WTC11 (cell line): ENCODE measurements at regions not wholly inside any gene's neighbourhood (a gene's known extent, or its start where the extent isn't known, plus 50 kb on each side); places are given as distances from the start of the nearest gene placed in this dataset.

Source experiments
- ATAC-seq: fragments of 200-7000 bp; cut with Tn5 transposase; 2 replicates; pipeline ENCODE4 v1.10.0; 2021; ENCODE audit warnings: mild to moderate bottlenecking, moderate library complexity
- CTCF ChIA-PET: fragments of 300-600 bp; sonication (Branson Sonifier 250); formaldehyde crosslinking; loops from one replicate; lab custom pipeline; 2021; ENCODE audit warnings: antibody characterized with exemption; lab: Charles Lee
- POLR2A ChIA-PET: fragments of 350-600 bp; sonication (Branson Sonifier 250); formaldehyde crosslinking; loops from one replicate; lab custom pipeline; 2021; ENCODE audit warnings: antibody characterized with exemption; lab: Charles Lee
- DNase-seq: peaks from one replicate; pipeline ENCODE4 v3.0.0; 2021; ENCODE audit warnings: low spot score
- H3K27ac Mint-ChIP-seq: 2 replicates; pipeline ENCODE4 v1.8.0; 2021; ENCODE audit warnings: mixed read lengths
- H3K27me3 Mint-ChIP-seq: 2 replicates; pipeline ENCODE4 v1.8.0; 2021; ENCODE audit warnings: low read depth, mild to moderate bottlenecking, moderate library complexity, mixed read lengths
- H3K36me3 Mint-ChIP-seq: 2 replicates; pipeline ENCODE4 v1.8.0; 2021; ENCODE audit warnings: mixed read lengths
- H3K4me1 Mint-ChIP-seq: 2 replicates; pipeline ENCODE4 v1.8.0; 2022; ENCODE audit warnings: mixed read lengths
- H3K4me3 Mint-ChIP-seq: 2 replicates; pipeline ENCODE4 v1.8.0; 2021; ENCODE audit warnings: mild to moderate bottlenecking, moderate library complexity, mixed read lengths
- H3K9me3 Mint-ChIP-seq: 2 replicates; pipeline ENCODE4 v1.8.0; 2021; ENCODE audit warnings: mixed read lengths
- ETV6 ChIP-seq: sonication (generic); formaldehyde crosslinking; IDR thresholded peaks from 2 replicates; pipeline ENCODE4 v1.8.1; 2022; ENCODE audit warnings: mild to moderate bottlenecking, missing genetic modification reagents
- FOXJ3 ChIP-seq: sonication (generic); formaldehyde crosslinking; IDR thresholded peaks from 2 replicates; pipeline ENCODE4 v1.9.0; 2021; ENCODE audit warnings: missing genetic modification reagents, mild to moderate bottlenecking, borderline replicate concordance
- GABPB1 ChIP-seq: sonication (generic); formaldehyde crosslinking; IDR thresholded peaks from 2 replicates; pipeline ENCODE4 v1.8.1; 2023; ENCODE audit warnings: mild to moderate bottlenecking, missing genetic modification reagents
- JUN ChIP-seq: sonication (generic); formaldehyde crosslinking; IDR thresholded peaks from 2 replicates; pipeline ENCODE4 v1.8.0; 2023; ENCODE audit warnings: mild to moderate bottlenecking, missing genetic modification reagents
- MLX ChIP-seq: sonication (generic); formaldehyde crosslinking; IDR thresholded peaks from 2 replicates; pipeline ENCODE4 v1.8.1; 2023; ENCODE audit warnings: mild to moderate bottlenecking, missing genetic modification reagents, moderate library complexity
- MXD4 ChIP-seq: fragments of 250-450 bp; sonication (Bioruptor Pico); IDR thresholded peaks from 2 replicates; pipeline ENCODE4 v1.8.0; 2021; ENCODE audit warnings: mild to moderate bottlenecking, moderate library complexity, borderline replicate concordance
- NFATC4 ChIP-seq: fragments of 250-450 bp; sonication (Bioruptor Pico); IDR thresholded peaks from 2 replicates; pipeline ENCODE4 v1.9.0; 2021; ENCODE audit warnings: mild to moderate bottlenecking
- NR3C1 ChIP-seq: sonication (generic); formaldehyde crosslinking; conservative IDR thresholded peaks from 2 replicates; pipeline ENCODE4 v1.8.1; 2023; ENCODE audit warnings: low read depth, mild to moderate bottlenecking, missing genetic modification reagents
- SMAD3 ChIP-seq: sonication (generic); formaldehyde crosslinking; IDR thresholded peaks from 2 replicates; pipeline ENCODE4 v1.8.0; 2022; ENCODE audit warnings: missing genetic modification reagents, mild to moderate bottlenecking, borderline replicate concordance
- SOX15 ChIP-seq: fragments of 250-450 bp; sonication (Bioruptor Pico); IDR thresholded peaks from 2 replicates; pipeline ENCODE4 v1.9.0; 2021; ENCODE audit warnings: mild to moderate bottlenecking
- TCF7 ChIP-seq: sonication (generic); formaldehyde crosslinking; IDR thresholded peaks from 2 replicates; pipeline ENCODE4 v1.8.0; 2022; ENCODE audit warnings: mild to moderate bottlenecking, low read depth, missing genetic modification reagents, moderate library complexity
- ZNF396 ChIP-seq: fragments of 250-450 bp; sonication (Bioruptor Pico); IDR thresholded peaks from 2 replicates; pipeline ENCODE4 v1.8.0; 2021; ENCODE audit warnings: mild to moderate bottlenecking, moderate library complexity, borderline replicate concordance
- ZNF416 ChIP-seq: fragments of 250-450 bp; sonication (Bioruptor Pico); IDR thresholded peaks from 2 replicates; pipeline ENCODE4 v1.9.0; 2021; ENCODE audit warnings: mild to moderate bottlenecking, inconsistent platforms
- ZNF425 ChIP-seq: fragments of 250-450 bp; sonication (Bioruptor Pico); conservative IDR thresholded peaks from 2 replicates; pipeline ENCODE4 v1.9.0; 2021; ENCODE audit warnings: mild to moderate bottlenecking
- TF ChIP-seq, protein P1 (sequence below): sonication (generic); formaldehyde crosslinking; conservative IDR thresholded peaks from 2 replicates; pipeline ENCODE4 v1.8.1; 2022; ENCODE audit warnings: mild to moderate bottlenecking, missing genetic modification reagents
- TF ChIP-seq, protein P2 (sequence below): sonication (generic); formaldehyde crosslinking; IDR thresholded peaks from 2 replicates; pipeline ENCODE4 v1.8.1; 2023; ENCODE audit warnings: mild to moderate bottlenecking, missing genetic modification reagents
- TF ChIP-seq, protein P3 (sequence below): sonication (generic); formaldehyde crosslinking; IDR thresholded peaks from 2 replicates; pipeline ENCODE4 v1.8.1; 2023; ENCODE audit warnings: mild to moderate bottlenecking, missing genetic modification reagents, borderline replicate concordance
- TF ChIP-seq, protein P4 (sequence below): sonication (generic); formaldehyde crosslinking; IDR thresholded peaks from 2 replicates; pipeline ENCODE4 v1.8.0; 2022; ENCODE audit warnings: mild to moderate bottlenecking, missing genetic modification reagents
- TF ChIP-seq, protein P5 (sequence below): sonication (generic); formaldehyde crosslinking; IDR thresholded peaks from 2 replicates; pipeline ENCODE4 v1.8.1; 2022; ENCODE audit warnings: mild to moderate bottlenecking, missing genetic modification reagents, moderate library complexity, borderline replicate concordance
- TF ChIP-seq, protein P6 (sequence below): fragments of 250-450 bp; sonication (Bioruptor Pico); IDR thresholded peaks from 2 replicates; pipeline ENCODE4 v1.9.0; 2021; ENCODE audit warnings: mild to moderate bottlenecking, borderline replicate concordance

- no peak for TF ChIP-seq NR3C1 (CRISPR knock-in tag)
- no peak for TF ChIP-seq ETV6
- no peak for TF ChIP-seq JUN (CRISPR knock-in tag)
- TF ChIP-seq, all 79 proteins: peak for 0
Measured at GRCh38 chr12:87157791-87158190, 871.4 kb downstream of the C12orf50 start (continued).

GRCh38 chr12:87155621-87156020 is 873.6 kb downstream of the C12orf50 start:
- ChIA-PET POLR2A (no interaction called here), CTCF (no interaction called here)
- no peak overlapping the region for H3K4me3 Mint-ChIP-seq
- H3K9me3 Mint-ChIP-seq: peaks cover 9% of the 10 kb centered on the region
- H3K27me3 Mint-ChIP-seq: peaks cover 4% of the 10 kb centered on the region
- DNase-seq (no peak), ATAC-seq (no peak)
- H3K36me3 Mint-ChIP-seq: peaks cover 7% of the 10 kb centered on the region; the same call in 1 of the 2 replicates
- peaks cover 15% of the 10 kb centered on the region for H3K4me1 Mint-ChIP-seq
- H3K27ac Mint-ChIP-seq: no peak overlapping the region
- TF ChIP-seq, protein P1, sequence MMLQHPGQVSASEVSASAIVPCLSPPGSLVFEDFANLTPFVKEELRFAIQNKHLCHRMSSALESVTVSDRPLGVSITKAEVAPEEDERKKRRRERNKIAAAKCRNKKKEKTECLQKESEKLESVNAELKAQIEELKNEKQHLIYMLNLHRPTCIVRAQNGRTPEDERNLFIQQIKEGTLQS: no peak
- no peak for TF ChIP-seq MLX (CRISPR knock-in tag)
- no peak for TF ChIP-seq TCF7
- TF ChIP-seq, protein P2, sequence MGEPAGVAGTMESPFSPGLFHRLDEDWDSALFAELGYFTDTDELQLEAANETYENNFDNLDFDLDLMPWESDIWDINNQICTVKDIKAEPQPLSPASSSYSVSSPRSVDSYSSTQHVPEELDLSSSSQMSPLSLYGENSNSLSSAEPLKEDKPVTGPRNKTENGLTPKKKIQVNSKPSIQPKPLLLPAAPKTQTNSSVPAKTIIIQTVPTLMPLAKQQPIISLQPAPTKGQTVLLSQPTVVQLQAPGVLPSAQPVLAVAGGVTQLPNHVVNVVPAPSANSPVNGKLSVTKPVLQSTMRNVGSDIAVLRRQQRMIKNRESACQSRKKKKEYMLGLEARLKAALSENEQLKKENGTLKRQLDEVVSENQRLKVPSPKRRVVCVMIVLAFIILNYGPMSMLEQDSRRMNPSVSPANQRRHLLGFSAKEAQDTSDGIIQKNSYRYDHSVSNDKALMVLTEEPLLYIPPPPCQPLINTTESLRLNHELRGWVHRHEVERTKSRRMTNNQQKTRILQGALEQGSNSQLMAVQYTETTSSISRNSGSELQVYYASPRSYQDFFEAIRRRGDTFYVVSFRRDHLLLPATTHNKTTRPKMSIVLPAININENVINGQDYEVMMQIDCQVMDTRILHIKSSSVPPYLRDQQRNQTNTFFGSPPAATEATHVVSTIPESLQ (CRISPR knock-in tag): no peak
- TF ChIP-seq, protein P3, sequence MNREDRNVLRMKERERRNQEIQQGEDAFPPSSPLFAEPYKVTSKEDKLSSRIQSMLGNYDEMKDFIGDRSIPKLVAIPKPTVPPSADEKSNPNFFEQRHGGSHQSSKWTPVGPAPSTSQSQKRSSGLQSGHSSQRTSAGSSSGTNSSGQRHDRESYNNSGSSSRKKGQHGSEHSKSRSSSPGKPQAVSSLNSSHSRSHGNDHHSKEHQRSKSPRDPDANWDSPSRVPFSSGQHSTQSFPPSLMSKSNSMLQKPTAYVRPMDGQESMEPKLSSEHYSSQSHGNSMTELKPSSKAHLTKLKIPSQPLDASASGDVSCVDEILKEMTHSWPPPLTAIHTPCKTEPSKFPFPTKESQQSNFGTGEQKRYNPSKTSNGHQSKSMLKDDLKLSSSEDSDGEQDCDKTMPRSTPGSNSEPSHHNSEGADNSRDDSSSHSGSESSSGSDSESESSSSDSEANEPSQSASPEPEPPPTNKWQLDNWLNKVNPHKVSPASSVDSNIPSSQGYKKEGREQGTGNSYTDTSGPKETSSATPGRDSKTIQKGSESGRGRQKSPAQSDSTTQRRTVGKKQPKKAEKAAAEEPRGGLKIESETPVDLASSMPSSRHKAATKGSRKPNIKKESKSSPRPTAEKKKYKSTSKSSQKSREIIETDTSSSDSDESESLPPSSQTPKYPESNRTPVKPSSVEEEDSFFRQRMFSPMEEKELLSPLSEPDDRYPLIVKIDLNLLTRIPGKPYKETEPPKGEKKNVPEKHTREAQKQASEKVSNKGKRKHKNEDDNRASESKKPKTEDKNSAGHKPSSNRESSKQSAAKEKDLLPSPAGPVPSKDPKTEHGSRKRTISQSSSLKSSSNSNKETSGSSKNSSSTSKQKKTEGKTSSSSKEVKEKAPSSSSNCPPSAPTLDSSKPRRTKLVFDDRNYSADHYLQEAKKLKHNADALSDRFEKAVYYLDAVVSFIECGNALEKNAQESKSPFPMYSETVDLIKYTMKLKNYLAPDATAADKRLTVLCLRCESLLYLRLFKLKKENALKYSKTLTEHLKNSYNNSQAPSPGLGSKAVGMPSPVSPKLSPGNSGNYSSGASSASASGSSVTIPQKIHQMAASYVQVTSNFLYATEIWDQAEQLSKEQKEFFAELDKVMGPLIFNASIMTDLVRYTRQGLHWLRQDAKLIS (CRISPR knock-in tag): no peak
- no peak for TF ChIP-seq NFATC4
- TF ChIP-seq, protein P4, sequence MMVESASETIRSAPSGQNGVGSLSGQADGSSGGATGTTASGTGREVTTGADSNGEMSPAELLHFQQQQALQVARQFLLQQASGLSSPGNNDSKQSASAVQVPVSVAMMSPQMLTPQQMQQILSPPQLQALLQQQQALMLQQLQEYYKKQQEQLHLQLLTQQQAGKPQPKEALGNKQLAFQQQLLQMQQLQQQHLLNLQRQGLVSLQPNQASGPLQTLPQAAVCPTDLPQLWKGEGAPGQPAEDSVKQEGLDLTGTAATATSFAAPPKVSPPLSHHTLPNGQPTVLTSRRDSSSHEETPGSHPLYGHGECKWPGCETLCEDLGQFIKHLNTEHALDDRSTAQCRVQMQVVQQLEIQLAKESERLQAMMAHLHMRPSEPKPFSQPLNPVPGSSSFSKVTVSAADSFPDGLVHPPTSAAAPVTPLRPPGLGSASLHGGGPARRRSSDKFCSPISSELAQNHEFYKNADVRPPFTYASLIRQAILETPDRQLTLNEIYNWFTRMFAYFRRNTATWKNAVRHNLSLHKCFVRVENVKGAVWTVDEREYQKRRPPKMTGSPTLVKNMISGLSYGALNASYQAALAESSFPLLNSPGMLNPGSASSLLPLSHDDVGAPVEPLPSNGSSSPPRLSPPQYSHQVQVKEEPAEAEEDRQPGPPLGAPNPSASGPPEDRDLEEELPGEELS (CRISPR knock-in tag): no peak
- TF ChIP-seq, protein P5, sequence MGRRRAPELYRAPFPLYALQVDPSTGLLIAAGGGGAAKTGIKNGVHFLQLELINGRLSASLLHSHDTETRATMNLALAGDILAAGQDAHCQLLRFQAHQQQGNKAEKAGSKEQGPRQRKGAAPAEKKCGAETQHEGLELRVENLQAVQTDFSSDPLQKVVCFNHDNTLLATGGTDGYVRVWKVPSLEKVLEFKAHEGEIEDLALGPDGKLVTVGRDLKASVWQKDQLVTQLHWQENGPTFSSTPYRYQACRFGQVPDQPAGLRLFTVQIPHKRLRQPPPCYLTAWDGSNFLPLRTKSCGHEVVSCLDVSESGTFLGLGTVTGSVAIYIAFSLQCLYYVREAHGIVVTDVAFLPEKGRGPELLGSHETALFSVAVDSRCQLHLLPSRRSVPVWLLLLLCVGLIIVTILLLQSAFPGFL: no peak
- TF ChIP-seq MXD4 (CRISPR knock-in tag): no peak
- TF ChIP-seq FOXJ3 (CRISPR knock-in tag): no peak
- TF ChIP-seq, protein P6, sequence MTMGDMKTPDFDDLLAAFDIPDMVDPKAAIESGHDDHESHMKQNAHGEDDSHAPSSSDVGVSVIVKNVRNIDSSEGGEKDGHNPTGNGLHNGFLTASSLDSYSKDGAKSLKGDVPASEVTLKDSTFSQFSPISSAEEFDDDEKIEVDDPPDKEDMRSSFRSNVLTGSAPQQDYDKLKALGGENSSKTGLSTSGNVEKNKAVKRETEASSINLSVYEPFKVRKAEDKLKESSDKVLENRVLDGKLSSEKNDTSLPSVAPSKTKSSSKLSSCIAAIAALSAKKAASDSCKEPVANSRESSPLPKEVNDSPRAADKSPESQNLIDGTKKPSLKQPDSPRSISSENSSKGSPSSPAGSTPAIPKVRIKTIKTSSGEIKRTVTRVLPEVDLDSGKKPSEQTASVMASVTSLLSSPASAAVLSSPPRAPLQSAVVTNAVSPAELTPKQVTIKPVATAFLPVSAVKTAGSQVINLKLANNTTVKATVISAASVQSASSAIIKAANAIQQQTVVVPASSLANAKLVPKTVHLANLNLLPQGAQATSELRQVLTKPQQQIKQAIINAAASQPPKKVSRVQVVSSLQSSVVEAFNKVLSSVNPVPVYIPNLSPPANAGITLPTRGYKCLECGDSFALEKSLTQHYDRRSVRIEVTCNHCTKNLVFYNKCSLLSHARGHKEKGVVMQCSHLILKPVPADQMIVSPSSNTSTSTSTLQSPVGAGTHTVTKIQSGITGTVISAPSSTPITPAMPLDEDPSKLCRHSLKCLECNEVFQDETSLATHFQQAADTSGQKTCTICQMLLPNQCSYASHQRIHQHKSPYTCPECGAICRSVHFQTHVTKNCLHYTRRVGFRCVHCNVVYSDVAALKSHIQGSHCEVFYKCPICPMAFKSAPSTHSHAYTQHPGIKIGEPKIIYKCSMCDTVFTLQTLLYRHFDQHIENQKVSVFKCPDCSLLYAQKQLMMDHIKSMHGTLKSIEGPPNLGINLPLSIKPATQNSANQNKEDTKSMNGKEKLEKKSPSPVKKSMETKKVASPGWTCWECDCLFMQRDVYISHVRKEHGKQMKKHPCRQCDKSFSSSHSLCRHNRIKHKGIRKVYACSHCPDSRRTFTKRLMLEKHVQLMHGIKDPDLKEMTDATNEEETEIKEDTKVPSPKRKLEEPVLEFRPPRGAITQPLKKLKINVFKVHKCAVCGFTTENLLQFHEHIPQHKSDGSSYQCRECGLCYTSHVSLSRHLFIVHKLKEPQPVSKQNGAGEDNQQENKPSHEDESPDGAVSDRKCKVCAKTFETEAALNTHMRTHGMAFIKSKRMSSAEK (CRISPR knock-in tag): no peak
- no peak for TF ChIP-seq ETV6
- TF ChIP-seq SOX15 (CRISPR knock-in tag): no peak
- TF ChIP-seq ZNF396 (CRISPR knock-in tag): no peak
- TF ChIP-seq GABPB1 (CRISPR knock-in tag): no peak
- no peak for TF ChIP-seq ZNF425 (CRISPR knock-in tag)
- TF ChIP-seq ZNF416: no peak
- TF ChIP-seq SMAD3 (CRISPR knock-in tag): no peak
